Natural killer cell (primary cell): ENCODE measurements at regions not wholly inside any gene's neighbourhood (a gene's known extent, or its start where the extent isn't known, plus 50 kb on each side); places are given as distances from the start of the nearest gene placed in this dataset.

ENCODE experiments used
- ATAC-seq, 3 donors: fragments of 150-1000 bp in 2 of 3; fragments of 200-7000 bp in 1 of 3; cut with Tn5 transposase; 1 replicate in 1 of 3; 2 replicates in 2 of 3; pipeline ENCODE4 v1.10.0; 2021; ENCODE audit warnings: mild to moderate bottlenecking in 2 of 3, moderate library complexity in 2 of 3
- DNase-seq, 2 donors: peaks; one replicate each; pipeline versions ENCODE4 v3.0.0 to v3.0.0-alpha.2; 2013 to 2021; ENCODE audit warnings: mixed read lengths in 1 of 2
- H3K27ac ChIP-seq: one replicate; pipeline ENCODE4 v1.5.1; 2013; ENCODE audit warnings: mild to moderate bottlenecking, low read length
- H3K27me3 ChIP-seq: one replicate; pipeline ENCODE4 v1.6.1; 2013; ENCODE audit warnings: low read length; ENCODE audit not compliant: control insufficient read depth, insufficient read depth
- H3K36me3 ChIP-seq: one replicate; pipeline ENCODE4 v1.6.1; 2013; ENCODE audit warnings: low read length; ENCODE audit not compliant: control insufficient read depth, insufficient read depth
- H3K4me1 ChIP-seq: one replicate; pipeline ENCODE4 v1.6.1; 2013; ENCODE audit warnings: low read length; ENCODE audit not compliant: control insufficient read depth, insufficient read depth
- H3K4me3 ChIP-seq: one replicate; pipeline ENCODE4 v1.5.1; 2013; ENCODE audit warnings: low read length
- H3K9me3 ChIP-seq: one replicate; pipeline ENCODE4 v1.6.1; 2013; ENCODE audit warnings: low read length; ENCODE audit not compliant: control insufficient read depth, insufficient read depth
- H3K27ac Mint-ChIP-seq, 2 donors: one replicate each; pipeline ENCODE4 v1.8.0; 2022; ENCODE audit warnings: mild to moderate bottlenecking in 2 of 2, mixed read lengths in 2 of 2, moderate library complexity in 1 of 2
- H3K27me3 Mint-ChIP-seq, 2 donors: one replicate each; pipeline ENCODE4 v1.8.0; 2022; ENCODE audit warnings: low read depth in 2 of 2, mixed read lengths in 2 of 2
- H3K36me3 Mint-ChIP-seq: one replicate; pipeline ENCODE4 v1.8.0; 2022; ENCODE audit warnings: mixed read lengths
- H3K4me1 Mint-ChIP-seq, 2 donors: one replicate each; pipeline ENCODE4 v1.8.0; 2022; ENCODE audit warnings: mixed read lengths in 2 of 2
- H3K4me3 Mint-ChIP-seq: one replicate; pipeline ENCODE4 v1.8.0; 2022; ENCODE audit warnings: mild to moderate bottlenecking, moderate library complexity, mixed read lengths
- H3K9me3 Mint-ChIP-seq, 2 donors: one replicate each; pipeline ENCODE4 v1.8.0; 2022; ENCODE audit warnings: mixed read lengths in 2 of 2
- WGBS: methylation state at CpG from one replicate; pipeline ENCODE4 v1.1.7; 2013; ENCODE audit warnings: missing lambda C conversion rate; ENCODE audit not compliant: insufficient coverage; 5-methylcytosine and 5-hydroxymethylcytosine counted together
- intact Hi-C: fragments of 100-400 bp; cut with micrococcal nuclease; formaldehyde crosslinking; loops from one replicate; pipeline ENCODE4 v1.14.2; 2022
- TF ChIP-seq, protein P1 (sequence below): fragments of 200-600 bp; IDR thresholded peaks from one replicate; pipeline ENCODE4 v1.8.0; 2022; ENCODE audit warnings: antibody characterized with exemption

DNA sequence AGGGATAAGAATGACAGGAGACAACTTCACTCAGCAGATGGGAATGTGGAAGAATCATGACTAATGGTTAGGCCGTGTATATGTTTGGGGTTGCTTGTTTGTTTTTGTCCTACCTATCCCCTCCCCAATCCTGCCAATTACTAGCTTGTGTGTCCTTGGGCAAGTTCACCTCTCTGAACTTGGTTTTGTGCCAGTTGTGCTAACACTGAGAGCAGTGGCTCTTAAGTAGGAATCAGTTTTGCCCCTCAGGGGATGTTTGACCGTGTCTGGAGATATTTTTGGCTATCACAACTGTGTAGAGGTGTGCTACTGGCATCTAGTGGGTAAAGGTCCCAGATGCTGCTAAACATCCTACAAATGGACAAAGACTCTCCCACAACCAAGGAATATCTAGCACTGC is 287.0 kb downstream of the DMRT2 start:
- H3K27ac ChIP-seq = no peak overlapping the region
- no peaks in the 10 kb centered on the region for H3K9me3 Mint-ChIP-seq
- no peaks in the 10 kb centered on the region for H3K4me1 ChIP-seq
- no peaks in the 10 kb centered on the region for H3K36me3 ChIP-seq
- H3K27ac Mint-ChIP-seq = no peak overlapping the region
- DNase-seq (no peak), ATAC-seq (no peak)
- no peaks in the 10 kb centered on the region for H3K9me3 ChIP-seq
- intact Hi-C loops = no loop called here
- no peaks in the 10 kb centered on the region for H3K4me1 Mint-ChIP-seq
- H3K4me3 ChIP-seq = no peak overlapping the region
- TF ChIP-seq, protein P1, sequence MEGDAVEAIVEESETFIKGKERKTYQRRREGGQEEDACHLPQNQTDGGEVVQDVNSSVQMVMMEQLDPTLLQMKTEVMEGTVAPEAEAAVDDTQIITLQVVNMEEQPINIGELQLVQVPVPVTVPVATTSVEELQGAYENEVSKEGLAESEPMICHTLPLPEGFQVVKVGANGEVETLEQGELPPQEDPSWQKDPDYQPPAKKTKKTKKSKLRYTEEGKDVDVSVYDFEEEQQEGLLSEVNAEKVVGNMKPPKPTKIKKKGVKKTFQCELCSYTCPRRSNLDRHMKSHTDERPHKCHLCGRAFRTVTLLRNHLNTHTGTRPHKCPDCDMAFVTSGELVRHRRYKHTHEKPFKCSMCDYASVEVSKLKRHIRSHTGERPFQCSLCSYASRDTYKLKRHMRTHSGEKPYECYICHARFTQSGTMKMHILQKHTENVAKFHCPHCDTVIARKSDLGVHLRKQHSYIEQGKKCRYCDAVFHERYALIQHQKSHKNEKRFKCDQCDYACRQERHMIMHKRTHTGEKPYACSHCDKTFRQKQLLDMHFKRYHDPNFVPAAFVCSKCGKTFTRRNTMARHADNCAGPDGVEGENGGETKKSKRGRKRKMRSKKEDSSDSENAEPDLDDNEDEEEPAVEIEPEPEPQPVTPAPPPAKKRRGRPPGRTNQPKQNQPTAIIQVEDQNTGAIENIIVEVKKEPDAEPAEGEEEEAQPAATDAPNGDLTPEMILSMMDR = no peak
- 38% methylated on average over 1 of the region's 2 CpGs for WGBS
- no peak overlapping the region for H3K4me3 Mint-ChIP-seq
- H3K27me3 ChIP-seq = no peaks in the 10 kb centered on the region
- H3K27me3 Mint-ChIP-seq = no peaks in the 10 kb centered on the region
- H3K36me3 Mint-ChIP-seq = no peaks in the 10 kb centered on the region

DNA sequence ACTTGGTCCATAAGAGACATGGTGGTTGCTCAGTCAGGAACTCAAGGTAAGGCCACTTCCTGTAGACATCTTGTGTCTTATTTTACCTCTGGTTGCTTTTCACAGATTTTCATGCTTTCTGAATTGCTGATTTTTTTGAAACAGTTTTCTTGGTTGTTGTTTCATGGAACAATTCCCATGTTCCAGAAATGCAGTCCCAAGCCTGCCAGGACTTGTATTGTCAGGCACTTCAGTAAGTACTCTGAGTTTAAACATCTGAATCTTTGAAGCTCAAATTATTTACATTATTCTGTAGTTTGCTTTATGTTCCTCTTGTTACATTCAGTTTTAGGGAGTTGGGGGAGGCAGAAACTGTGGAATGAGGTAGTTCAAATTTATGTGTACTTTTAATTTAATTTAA is 290.2 kb downstream of the DMRT2 start:
- H3K27me3 Mint-ChIP-seq = no peaks in the 10 kb centered on the region
- ATAC-seq (no peak), DNase-seq (no peak)
- no peak overlapping the region for H3K4me3 ChIP-seq
- no peaks in the 10 kb centered on the region for H3K36me3 ChIP-seq
- H3K9me3 Mint-ChIP-seq = peaks cover 4 to 5% of the 10 kb centered on the region in 2 donors
- H3K27ac Mint-ChIP-seq = no peak overlapping the region
- H3K4me3 Mint-ChIP-seq = no peak overlapping the region
- intact Hi-C loops = no loop called here
- no peaks in the 10 kb centered on the region for H3K9me3 ChIP-seq
- TF ChIP-seq, protein P1 = no peak
- H3K36me3 Mint-ChIP-seq = no peaks in the 10 kb centered on the region
- H3K4me1 Mint-ChIP-seq = no peaks in the 10 kb centered on the region
- H3K4me1 ChIP-seq = no peaks in the 10 kb centered on the region
- H3K27me3 ChIP-seq = no peaks in the 10 kb centered on the region
- no peak overlapping the region for H3K27ac ChIP-seq

DNA sequence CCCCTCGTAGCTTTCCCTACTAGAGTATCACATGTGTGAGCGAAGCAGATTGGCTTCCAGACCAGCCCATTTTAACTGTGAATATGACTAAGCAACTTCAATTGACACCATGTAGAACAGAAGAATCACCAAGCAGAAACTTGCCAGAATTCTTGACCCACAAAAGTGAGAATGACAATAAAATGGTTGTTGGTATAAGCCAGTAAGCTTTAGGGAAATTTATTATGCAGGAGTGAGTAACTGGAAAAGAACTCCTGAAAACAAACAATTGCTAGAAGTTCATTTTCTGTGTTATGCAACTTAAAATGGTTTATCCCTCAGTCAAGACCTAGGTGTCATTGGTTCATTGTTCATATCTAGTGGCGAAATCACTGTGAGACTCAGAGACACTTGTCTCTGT is 303.1 kb downstream of the DMRT2 start:
- 82% methylated on average over 3 of the region's 3 CpGs for WGBS
- no peak overlapping the region for H3K4me3 Mint-ChIP-seq

DNA sequence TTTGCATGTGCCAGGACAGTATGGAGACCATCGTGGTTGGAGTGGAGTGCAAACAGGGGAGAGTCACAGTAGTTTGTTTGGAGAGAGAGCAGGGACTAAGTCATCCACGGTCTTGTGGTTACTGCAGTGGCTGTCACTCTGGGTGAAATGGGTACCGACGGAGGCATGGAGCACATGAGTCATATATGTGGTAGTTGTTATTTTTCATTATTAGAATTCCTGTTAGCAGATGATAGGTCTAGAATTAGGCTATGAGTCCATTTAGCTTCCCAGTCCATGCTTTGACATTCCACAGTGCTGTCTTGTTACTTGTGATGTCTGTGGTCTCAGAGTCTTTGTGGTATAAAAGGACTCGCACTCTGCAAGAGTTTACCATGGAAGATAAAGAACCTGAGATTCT is 303.9 kb downstream of the DMRT2 start:
- H3K36me3 Mint-ChIP-seq = no peaks in the 10 kb centered on the region
- H3K36me3 ChIP-seq = no peaks in the 10 kb centered on the region
- no peaks in the 10 kb centered on the region for H3K27me3 ChIP-seq
- H3K27ac ChIP-seq = no peak overlapping the region
- ATAC-seq = no peak
- no peaks in the 10 kb centered on the region for H3K27me3 Mint-ChIP-seq
- no peaks in the 10 kb centered on the region for H3K4me1 ChIP-seq
- intact Hi-C loops = no loop called here
- no peak overlapping the region for H3K4me3 ChIP-seq
- no peaks in the 10 kb centered on the region for H3K9me3 ChIP-seq
- 77% methylated on average over 5 of the region's 5 CpGs for WGBS
- TF ChIP-seq, protein P1 = no peak
- no peak overlapping the region for H3K27ac Mint-ChIP-seq
- H3K4me3 Mint-ChIP-seq = no peak overlapping the region
- H3K9me3 Mint-ChIP-seq = no peaks in the 10 kb centered on the region
- H3K4me1 Mint-ChIP-seq = no peaks in the 10 kb centered on the region
- DNase-seq = no peak

More for the DNA sequence above, 303.1 kb downstream of the DMRT2 start:
- ATAC-seq (no peak), DNase-seq (no peak)
- no peaks in the 10 kb centered on the region for H3K9me3 ChIP-seq
- no peaks in the 10 kb centered on the region for H3K27me3 ChIP-seq
- H3K4me1 ChIP-seq = no peaks in the 10 kb centered on the region
- no peaks in the 10 kb centered on the region for H3K36me3 ChIP-seq
- TF ChIP-seq, protein P1 = no peak
- H3K4me3 ChIP-seq = no peak overlapping the region
- Mint-ChIP-seq H3K36me3 (no peaks in the 10 kb centered on the region), H3K27ac (no peak overlapping the region), H3K27me3 (no peaks in the 10 kb centered on the region), H3K4me1 (no peaks in the 10 kb centered on the region), H3K9me3 (no peaks in the 10 kb centered on the region)
- intact Hi-C loops = no loop called here
- no peak overlapping the region for H3K27ac ChIP-seq
